ENCODE measurements at regions not wholly inside any gene's neighbourhood (a gene's known extent, or its start where the extent isn't known, plus 50 kb on each side); places are given as distances from the start of the nearest gene placed in this dataset.

GRCh38 chr6:81816380-81816779 is 63.9 kb upstream of the TENT5A start:
- Histone ChIP-seq H3K27me3 (no peaks in the 10 kb centered on the region), H3K36me3 (no peaks in the 10 kb centered on the region), H3K27ac (replicated peaks in 1 of 4) (no peak overlapping the region), H3K4me1 (no peaks in the 10 kb centered on the region), H3K4me3 (no peak overlapping the region), H3K9me3 (no peaks in the 10 kb centered on the region)
- WGBS = 57% methylated on average over 2 of the region's 2 CpGs
- TF ChIP-seq CTCF (IDR thresholded peaks at IDR 0.05) (no peak), POLR2AphosphoS5 (IDR thresholded peaks at IDR 0.05) (no peak), POLR2A (IDR thresholded peaks at IDR 0.05; ENCODE audit: low read depth) (no peak)
- intact Hi-C loops (cut with DNase I) = no loop called here
- DNase-seq (ENCODE audit: extremely low spot score) = no peak

GRCh38 chr6:81814370-81815076 is 62.0 kb upstream of the TENT5A start:
- 57% methylated on average over 2 of the region's 2 CpGs for whole genome bisulfite sequencing
- peaks cover 0 to 5% (median 4%) of the 10 kb centered on the region in 4 donors for H3K4me1 ChIP-seq
- H3K27ac ChIP-seq (replicated peaks in 1 of 4) = no peak overlapping the region
- H3K27me3 ChIP-seq = no peaks in the 10 kb centered on the region
- no peak for TF ChIP-seq POLR2A (IDR thresholded peaks at IDR 0.05; ENCODE audit: low read depth)
- no peak for TF ChIP-seq CTCF (IDR thresholded peaks at IDR 0.05)
- no peak for TF ChIP-seq EP300 (IDR thresholded peaks at IDR 0.05)
- TF ChIP-seq POLR2AphosphoS5 (IDR thresholded peaks at IDR 0.05) = no peak
- no peak for DNase-seq (ENCODE audit: extremely low spot score)
- no peaks in the 10 kb centered on the region for H3K36me3 ChIP-seq
- no peaks in the 10 kb centered on the region for H3K9me3 ChIP-seq
- H3K4me3 ChIP-seq = no peak overlapping the region
- intact Hi-C loops (cut with DNase I) = no loop called here

GRCh38 chr6:81813305-81813704 is 60.8 kb upstream of the TENT5A start:
- DNase-seq (ENCODE audit: extremely low spot score) = no peak
- Histone ChIP-seq H3K4me1 (peaks cover 9 to 17% (median 15%) of the 10 kb centered on the region in 4 donors), H3K36me3 (no peaks in the 10 kb centered on the region), H3K27me3 (no peaks in the 10 kb centered on the region), H3K4me3 (no peak overlapping the region), H3K27ac (replicated peaks in 1 of 4) (no peak overlapping the region), H3K9me3 (no peaks in the 10 kb centered on the region)
- no peak for TF ChIP-seq CTCF (IDR thresholded peaks at IDR 0.05)
- TF ChIP-seq POLR2AphosphoS5 (IDR thresholded peaks at IDR 0.05) = no peak
- intact Hi-C loops (cut with DNase I) = no loop called here

- Histone ChIP-seq H3K36me3 (no peaks in the 10 kb centered on the region), H3K4me3 (no peak overlapping the region), H3K4me1 (peaks cover 10 to 18% (median 15%) of the 10 kb centered on the region in 4 donors), H3K27me3 (no peaks in the 10 kb centered on the region), H3K9me3 (no peaks in the 10 kb centered on the region), H3K27ac (replicated peaks in 1 of 4) (no peak overlapping the region)
- DNase-seq (ENCODE audit: extremely low spot score) = no peak
- intact Hi-C loops (cut with DNase I) = no loop called here
- 76% methylated on average over 4 of the region's 4 CpGs for WGBS
- TF ChIP-seq POLR2A (IDR thresholded peaks at IDR 0.05; ENCODE audit: low read depth) (no peak), CTCF (IDR thresholded peaks at IDR 0.05) (no peak), EP300 (IDR thresholded peaks at IDR 0.05) (no peak), POLR2AphosphoS5 (IDR thresholded peaks at IDR 0.05) (no peak)
These were observed 59.9 kb upstream of the TENT5A start for GRCh38 chr6:81812401-81812800.
